Loucy (cell line): ENCODE measurements at regions not wholly inside any gene's neighbourhood (a gene's known extent, or its start where the extent isn't known, plus 50 kb on each side); places are given as distances from the start of the nearest gene placed in this dataset.

ENCODE experiments used
- EZH2phosphoT487 ChIP-seq: fragments of 200-600 bp; IDR thresholded peaks from 2 replicates; pipeline ENCODE4 v1.6.1; 2018; ENCODE audit warnings: antibody characterized with exemption, mild to moderate bottlenecking, moderate library complexity, borderline replicate concordance
- TF ChIP-seq, protein P1 (sequence below): fragments of 200-600 bp; sonication (generic); conservative IDR thresholded peaks from 2 replicates; pipeline ENCODE4 v1.5.1; 2014; ENCODE audit warnings: mild to moderate bottlenecking, antibody characterized with exemption, low read length

DNA sequence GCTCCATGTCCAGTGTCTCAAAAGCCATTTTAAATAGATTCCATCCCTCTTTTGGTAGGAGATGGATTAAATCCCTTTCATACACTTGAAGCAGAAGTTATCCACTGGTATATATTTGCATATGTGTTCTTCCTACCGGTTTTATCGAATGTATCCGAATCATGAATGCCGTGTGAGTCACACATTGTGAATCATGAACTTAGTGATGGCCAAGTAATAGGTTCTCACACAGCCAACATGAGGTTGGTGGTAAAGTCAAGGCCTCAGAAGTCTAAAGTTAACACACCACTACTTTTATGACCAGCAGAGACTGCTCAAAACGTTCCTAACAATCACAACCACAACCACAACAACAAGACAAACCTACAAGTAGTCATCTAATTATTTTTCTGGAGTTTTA, 345.5 kb downstream of the THBS2 start:
- TF ChIP-seq EZH2phosphoT487: no peak
- TF ChIP-seq, protein P1, sequence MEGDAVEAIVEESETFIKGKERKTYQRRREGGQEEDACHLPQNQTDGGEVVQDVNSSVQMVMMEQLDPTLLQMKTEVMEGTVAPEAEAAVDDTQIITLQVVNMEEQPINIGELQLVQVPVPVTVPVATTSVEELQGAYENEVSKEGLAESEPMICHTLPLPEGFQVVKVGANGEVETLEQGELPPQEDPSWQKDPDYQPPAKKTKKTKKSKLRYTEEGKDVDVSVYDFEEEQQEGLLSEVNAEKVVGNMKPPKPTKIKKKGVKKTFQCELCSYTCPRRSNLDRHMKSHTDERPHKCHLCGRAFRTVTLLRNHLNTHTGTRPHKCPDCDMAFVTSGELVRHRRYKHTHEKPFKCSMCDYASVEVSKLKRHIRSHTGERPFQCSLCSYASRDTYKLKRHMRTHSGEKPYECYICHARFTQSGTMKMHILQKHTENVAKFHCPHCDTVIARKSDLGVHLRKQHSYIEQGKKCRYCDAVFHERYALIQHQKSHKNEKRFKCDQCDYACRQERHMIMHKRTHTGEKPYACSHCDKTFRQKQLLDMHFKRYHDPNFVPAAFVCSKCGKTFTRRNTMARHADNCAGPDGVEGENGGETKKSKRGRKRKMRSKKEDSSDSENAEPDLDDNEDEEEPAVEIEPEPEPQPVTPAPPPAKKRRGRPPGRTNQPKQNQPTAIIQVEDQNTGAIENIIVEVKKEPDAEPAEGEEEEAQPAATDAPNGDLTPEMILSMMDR: no peak
